ENCODE measurements at regions not wholly inside any gene's neighbourhood (a gene's known extent, or its start where the extent isn't known, plus 50 kb on each side); places are given as distances from the start of the nearest gene placed in this dataset.

- Histone ChIP-seq H4K91ac (ENCODE audit: low read depth, low read length, poor library complexity) (no peak overlapping the region), H3K79me1 (ENCODE audit: low read depth, low read length) (peaks cover 1% of the 10 kb centered on the region), H3K4me2 (ENCODE audit: insufficient read depth, low read length, poor library complexity, severe bottlenecking) (no peak overlapping the region), H2AK5ac (ENCODE audit: low read depth, low read length) (no peak overlapping the region), H3K4me1 (ENCODE audit: control insufficient read depth in 2 of 2, insufficient read depth in 1 of 2, low read depth in 1 of 2, low read length in 2 of 2) (no peaks in the 10 kb centered on the region), H3K9me3 (replicated peaks in 1 of 2; ENCODE audit: control insufficient read depth in 2 of 2, insufficient read depth in 1 of 2, low read depth in 1 of 2, low read length in 2 of 2) (no peaks in the 10 kb centered on the region), H3K4ac (ENCODE audit: low read length) (no peak overlapping the region), H3K27me3 (ENCODE audit: control insufficient read depth in 3 of 3, insufficient read depth in 3 of 3, low read depth in 1 of 3, low read length in 3 of 3) (no peaks in the 10 kb centered on the region), H3K36me3 (replicated peaks in 1 of 2; ENCODE audit: control insufficient read depth in 2 of 2, insufficient read depth in 2 of 2, low read length in 2 of 2) (no peaks in the 10 kb centered on the region), H2BK15ac (ENCODE audit: low read length) (no peak overlapping the region), H2BK12ac (ENCODE audit: low read length) (no peak overlapping the region), H3K27ac (replicated peaks; ENCODE audit: low read length) (no peak overlapping the region), H2AFZ (ENCODE audit: low read length) (no peak overlapping the region), H2BK5ac (ENCODE audit: low read length) (no peak overlapping the region), H3K18ac (ENCODE audit: low read length) (no peak overlapping the region), H3K14ac (ENCODE audit: low read length) (no peak overlapping the region), H3K9ac (ENCODE audit: low read depth, low read length, poor library complexity) (no peak overlapping the region), H3K4me3 (ENCODE audit: low read length in 2 of 2) (no peak overlapping the region), H2BK120ac (ENCODE audit: low read depth, low read length) (no peak overlapping the region), H4K8ac (ENCODE audit: low read depth, low read length) (no peak overlapping the region), H3K23ac (ENCODE audit: low read depth, low read length, poor library complexity) (no peak overlapping the region)
- WGBS, 2 donors (ENCODE audit: extremely low coverage in 2 of 2, insufficient read length in 2 of 2, insufficient replicate concordance in 1 of 2): no CpG with 5 or more reads among the region's 4 CpGs
- no peak for DNase-seq (ENCODE audit: low spot score)
Measured at GRCh38 chr20:7505835-7506221, 434.4 kb downstream of the HAO1 start.

GRCh38 chr20:7516621-7517111, 423.6 kb downstream of the HAO1 start:
- Histone ChIP-seq H3K23ac (ENCODE audit: low read depth, low read length, poor library complexity) (no peak overlapping the region), H3K4me3 (ENCODE audit: low read length in 2 of 2) (no peak overlapping the region), H2AFZ (ENCODE audit: low read length) (no peak overlapping the region), H3K4ac (ENCODE audit: low read length) (no peak overlapping the region), H3K36me3 (replicated peaks in 1 of 2; ENCODE audit: control insufficient read depth in 2 of 2, insufficient read depth in 2 of 2, low read length in 2 of 2) (peaks cover 0 to 2% of the 10 kb centered on the region in 2 donors), H3K14ac (ENCODE audit: low read length) (no peak overlapping the region), H2AK5ac (ENCODE audit: low read depth, low read length) (no peak overlapping the region), H3K4me1 (ENCODE audit: control insufficient read depth in 2 of 2, insufficient read depth in 1 of 2, low read depth in 1 of 2, low read length in 2 of 2) (peaks cover 0 to 2% of the 10 kb centered on the region in 2 donors), H3K79me1 (ENCODE audit: low read depth, low read length) (no peaks in the 10 kb centered on the region), H2BK15ac (ENCODE audit: low read length) (no peak overlapping the region), H2BK120ac (ENCODE audit: low read depth, low read length) (no peak overlapping the region), H3K4me2 (ENCODE audit: insufficient read depth, low read length, poor library complexity, severe bottlenecking) (no peak overlapping the region), H3K18ac (ENCODE audit: low read length) (no peak overlapping the region), H4K8ac (ENCODE audit: low read depth, low read length) (no peak overlapping the region), H3K27ac (replicated peaks; ENCODE audit: low read length) (no peak overlapping the region), H3K9ac (ENCODE audit: low read depth, low read length, poor library complexity) (no peak overlapping the region), H4K91ac (ENCODE audit: low read depth, low read length, poor library complexity) (no peak overlapping the region), H2BK12ac (ENCODE audit: low read length) (no peak overlapping the region), H3K9me3 (replicated peaks in 1 of 2; ENCODE audit: control insufficient read depth in 2 of 2, insufficient read depth in 1 of 2, low read depth in 1 of 2, low read length in 2 of 2) (no peaks in the 10 kb centered on the region), H3K27me3 (ENCODE audit: control insufficient read depth in 3 of 3, insufficient read depth in 3 of 3, low read depth in 1 of 3, low read length in 3 of 3) (peaks cover 0 to 2% (median 0%) of the 10 kb centered on the region in 3 experiments), H2BK5ac (ENCODE audit: low read length) (no peak overlapping the region)
- DNase-seq (ENCODE audit: low spot score): no peak
- 100% methylated on average over 1 of the region's 6 CpGs; no CpG with 5 or more reads in 1 of the 2 donors for WGBS, 2 donors (ENCODE audit: extremely low coverage in 2 of 2, insufficient read length in 2 of 2, insufficient replicate concordance in 1 of 2)

- Histone ChIP-seq H3K36me3 (replicated peaks in 1 of 2; ENCODE audit: control insufficient read depth in 2 of 2, insufficient read depth in 2 of 2, low read length in 2 of 2) (peaks cover 0 to under 1% of the 10 kb centered on the region in 2 donors), H3K9ac (ENCODE audit: low read depth, low read length, poor library complexity) (no peak overlapping the region), H3K4ac (ENCODE audit: low read length) (no peak overlapping the region), H3K4me1 (ENCODE audit: control insufficient read depth in 2 of 2, insufficient read depth in 1 of 2, low read depth in 1 of 2, low read length in 2 of 2) (peaks cover 0 to 2% of the 10 kb centered on the region in 2 donors), H3K23ac (ENCODE audit: low read depth, low read length, poor library complexity) (no peak overlapping the region), H2BK15ac (ENCODE audit: low read length) (no peak overlapping the region), H3K27ac (replicated peaks; ENCODE audit: low read length) (no peak overlapping the region), H2BK120ac (ENCODE audit: low read depth, low read length) (no peak overlapping the region), H2AFZ (ENCODE audit: low read length) (no peak overlapping the region), H3K4me2 (ENCODE audit: insufficient read depth, low read length, poor library complexity, severe bottlenecking) (no peak overlapping the region), H2BK12ac (ENCODE audit: low read length) (no peak overlapping the region), H3K18ac (ENCODE audit: low read length) (no peak overlapping the region), H3K79me1 (ENCODE audit: low read depth, low read length) (no peaks in the 10 kb centered on the region), H3K27me3 (ENCODE audit: control insufficient read depth in 3 of 3, insufficient read depth in 3 of 3, low read depth in 1 of 3, low read length in 3 of 3) (peaks cover 0 to 1% (median 0%) of the 10 kb centered on the region in 3 experiments), H2AK5ac (ENCODE audit: low read depth, low read length) (no peak overlapping the region), H3K14ac (ENCODE audit: low read length) (no peak overlapping the region), H3K9me3 (replicated peaks in 1 of 2; ENCODE audit: control insufficient read depth in 2 of 2, insufficient read depth in 1 of 2, low read depth in 1 of 2, low read length in 2 of 2) (no peaks in the 10 kb centered on the region), H4K91ac (ENCODE audit: low read depth, low read length, poor library complexity) (no peak overlapping the region), H3K4me3 (ENCODE audit: low read length in 2 of 2) (no peak overlapping the region), H4K8ac (ENCODE audit: low read depth, low read length) (no peak overlapping the region), H2BK5ac (ENCODE audit: low read length) (no peak overlapping the region)
- no peak for DNase-seq (ENCODE audit: low spot score)
- WGBS, 2 donors (ENCODE audit: extremely low coverage in 2 of 2, insufficient read length in 2 of 2, insufficient replicate concordance in 1 of 2): no CpG with 5 or more reads among the region's 4 CpGs
Measured at GRCh38 chr20:7520361-7520760, 419.9 kb downstream of the HAO1 start.

GRCh38 chr20:7523288-7523687, 417.0 kb downstream of the HAO1 start:
- Histone ChIP-seq H2BK12ac (ENCODE audit: low read length) (no peak overlapping the region), H2BK120ac (ENCODE audit: low read depth, low read length) (no peak overlapping the region), H3K4me2 (ENCODE audit: insufficient read depth, low read length, poor library complexity, severe bottlenecking) (no peak overlapping the region), H3K27me3 (ENCODE audit: control insufficient read depth in 3 of 3, insufficient read depth in 3 of 3, low read depth in 1 of 3, low read length in 3 of 3) (no peaks in the 10 kb centered on the region), H4K91ac (ENCODE audit: low read depth, low read length, poor library complexity) (no peak overlapping the region), H3K9me3 (replicated peaks in 1 of 2; ENCODE audit: control insufficient read depth in 2 of 2, insufficient read depth in 1 of 2, low read depth in 1 of 2, low read length in 2 of 2) (no peaks in the 10 kb centered on the region), H3K79me1 (ENCODE audit: low read depth, low read length) (no peaks in the 10 kb centered on the region), H3K23ac (ENCODE audit: low read depth, low read length, poor library complexity) (no peak overlapping the region), H3K4me3 (ENCODE audit: low read length in 2 of 2) (no peak overlapping the region), H3K36me3 (replicated peaks in 1 of 2; ENCODE audit: control insufficient read depth in 2 of 2, insufficient read depth in 2 of 2, low read length in 2 of 2) (no peaks in the 10 kb centered on the region), H2AFZ (ENCODE audit: low read length) (no peak overlapping the region), H2BK5ac (ENCODE audit: low read length) (no peak overlapping the region), H3K18ac (ENCODE audit: low read length) (no peak overlapping the region), H3K27ac (replicated peaks; ENCODE audit: low read length) (no peak overlapping the region), H2AK5ac (ENCODE audit: low read depth, low read length) (no peak overlapping the region), H2BK15ac (ENCODE audit: low read length) (no peak overlapping the region), H3K9ac (ENCODE audit: low read depth, low read length, poor library complexity) (no peak overlapping the region), H3K4me1 (ENCODE audit: control insufficient read depth in 2 of 2, insufficient read depth in 1 of 2, low read depth in 1 of 2, low read length in 2 of 2) (no peaks in the 10 kb centered on the region), H4K8ac (ENCODE audit: low read depth, low read length) (no peak overlapping the region), H3K4ac (ENCODE audit: low read length) (no peak overlapping the region), H3K14ac (ENCODE audit: low read length) (no peak overlapping the region)
- DNase-seq (ENCODE audit: low spot score): no peak

Data from neuronal stem cell (in vitro differentiated cells).